SH-SY5Y (cell line): ENCODE measurements at regions not wholly inside any gene's neighbourhood (a gene's known extent, or its start where the extent isn't known, plus 50 kb on each side); places are given as distances from the start of the nearest gene placed in this dataset.

Experiments
- GATA2 ChIP-seq: IDR thresholded peaks from 2 replicates; pipeline ENCODE4 v1.6.1; 2011; ENCODE audit warnings: mild to moderate bottlenecking, low read depth, low read length
- GATA3 ChIP-seq: IDR thresholded peaks from 2 replicates; pipeline ENCODE4 v1.6.1; 2011; ENCODE audit warnings: low read depth, mild to moderate bottlenecking, low read length, moderate library complexity

DNA sequence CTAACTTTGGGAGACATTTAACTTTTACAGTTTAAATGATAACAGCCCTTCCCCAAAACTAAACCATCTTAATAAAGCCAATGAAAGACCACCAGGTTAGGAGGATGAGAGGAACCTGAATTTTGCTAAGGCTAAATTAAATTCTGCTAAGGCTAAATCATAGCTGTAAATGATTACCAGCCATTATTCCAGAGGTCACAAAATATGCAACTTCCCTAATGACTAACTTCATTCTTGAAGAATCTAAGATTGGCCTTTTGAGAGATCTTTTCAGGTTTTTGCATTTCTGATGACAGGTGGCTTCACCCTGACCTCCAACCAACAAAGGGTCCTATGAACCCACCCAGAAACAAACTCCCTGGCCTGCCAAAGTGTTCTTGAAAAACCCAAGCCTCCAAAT is 373.3 kb downstream of the IPMK start:
- TF ChIP-seq GATA2 (no peak), GATA3 (no peak)
